SU-DHL-6 (cell line): ENCODE measurements at regions not wholly inside any gene's neighbourhood (a gene's known extent, or its start where the extent isn't known, plus 50 kb on each side); places are given as distances from the start of the nearest gene placed in this dataset.

Source experiments
- H2AFZ ChIP-seq: fragments of 200-600 bp; sonication (generic); 2 replicates; pipeline ENCODE4 v1.6.1; 2014; ENCODE audit warnings: low read depth, mild to moderate bottlenecking, moderate library complexity, mixed read lengths, antibody characterized with exemption, low read length; ENCODE audit not compliant: severe bottlenecking
- H3F3A ChIP-seq: fragments of 200-600 bp; shearing (Covaris generic); 2 replicates; pipeline ENCODE4 v1.6.0; 2016; ENCODE audit warnings: antibody characterized with exemption, mild to moderate bottlenecking; ENCODE audit not compliant: insufficient read depth
- H3K27ac ChIP-seq: fragments of 200-600 bp; sonication (generic); 2 replicates; pipeline ENCODE4 v1.5.1; 2016; ENCODE audit warnings: low read depth, mild to moderate bottlenecking, low read length, moderate library complexity, mixed read lengths
- H3K27me3 ChIP-seq: fragments of 200-600 bp; sonication (generic), shearing (Covaris generic); 2 replicates; pipeline ENCODE4 v1.6.0; 2014; ENCODE audit warnings: mild to moderate bottlenecking, low read length
- H3K36me3 ChIP-seq: fragments of 200-600 bp; sonication (generic); 2 replicates; pipeline ENCODE4 v1.6.1; 2014; ENCODE audit warnings: mild to moderate bottlenecking, low read length, mixed read lengths
- H3K4me2 ChIP-seq: fragments of 300-600, 200-600 bp; shearing (Covaris generic), sonication (generic); 2 replicates; pipeline ENCODE4 v1.6.0; 2014; ENCODE audit warnings: low read length, low read depth, mild to moderate bottlenecking; ENCODE audit not compliant: poor library complexity, severe bottlenecking
- H3K4me3 ChIP-seq: fragments of 200-600 bp; sonication (generic); 2 replicates; pipeline ENCODE4 v1.5.1; 2014; ENCODE audit warnings: antibody characterized with exemption, low read length, mild to moderate bottlenecking, mixed read lengths; ENCODE audit not compliant: insufficient read depth, poor library complexity, severe bottlenecking
- H3K79me2 ChIP-seq: fragments of 200-600 bp; sonication (generic); 2 replicates; pipeline ENCODE4 v1.6.1; 2014; ENCODE audit warnings: mild to moderate bottlenecking, low read length, moderate library complexity; ENCODE audit not compliant: insufficient read depth
- H3K9ac ChIP-seq: fragments of 200-600 bp; sonication (generic); 2 replicates; pipeline ENCODE4 v1.7.0; 2014; ENCODE audit warnings: mild to moderate bottlenecking, low read length
- H3K9me2 ChIP-seq: fragments of 200-600 bp; sonication (generic); replicated peaks from 2 replicates; pipeline ENCODE4 v1.6.1; 2014; ENCODE audit warnings: low read length; ENCODE audit not compliant: insufficient read depth
- H3K9me3 ChIP-seq: fragments of 200-600 bp; sonication (generic); 2 replicates; pipeline ENCODE4 v1.6.1; 2014; ENCODE audit warnings: low read length, mixed read lengths; ENCODE audit not compliant: insufficient read depth
- H4K20me1 ChIP-seq: fragments of 200-600 bp; sonication (generic); 2 replicates; pipeline ENCODE4 v1.6.1; 2014; ENCODE audit warnings: low read depth, mild to moderate bottlenecking, antibody characterized with exemption, low read length, moderate library complexity, mixed read lengths
- CTCF ChIP-seq: fragments of 200-600 bp; sonication (generic); IDR thresholded peaks from one replicate; pipeline ENCODE4 v1.5.1; 2017; ENCODE audit warnings: antibody characterized with exemption, mild to moderate bottlenecking, low read length, moderate library complexity; ENCODE audit not compliant: insufficient read depth, poor library complexity, severe bottlenecking
- EZH2phosphoT487 ChIP-seq: fragments of 200-600 bp; sonication (generic), shearing (Covaris generic); conservative IDR thresholded peaks from 2 replicates; pipeline ENCODE4 v1.6.1; 2018; ENCODE audit warnings: mild to moderate bottlenecking, antibody characterized with exemption, low read length, moderate library complexity, mixed read lengths

DNA sequence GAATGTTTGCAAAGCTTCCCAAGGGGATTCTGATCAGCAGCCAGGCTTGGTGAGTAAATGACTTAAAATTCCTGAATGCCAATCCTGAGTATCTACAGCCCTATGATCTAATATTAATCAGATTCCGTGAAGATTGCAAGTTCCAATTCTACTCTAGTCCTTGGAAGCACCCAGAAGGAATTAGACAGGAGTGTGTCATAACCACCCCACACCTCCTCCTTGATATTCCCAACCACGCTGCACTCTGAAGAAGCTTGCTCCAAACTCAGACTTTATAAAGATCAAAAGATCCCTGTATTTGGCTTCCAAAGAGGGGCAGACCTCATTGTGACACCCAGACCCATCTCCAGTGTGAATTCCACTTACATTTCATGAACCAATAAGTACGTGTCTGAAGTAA is 306.0 kb downstream of the BCL11B start:
- TF ChIP-seq EZH2phosphoT487 (no peak), CTCF (no peak)
- Histone ChIP-seq H3K4me2 (no peak overlapping the region), H3K27me3 (no peaks in the 10 kb centered on the region)

GRCh38 chr14:98966475-98967162 is 305.4 kb downstream of the BCL11B start:
- no peaks in the 10 kb centered on the region for H3F3A ChIP-seq
- TF ChIP-seq CTCF (no peak), EZH2phosphoT487 (no peak)
- H3K4me2 ChIP-seq: no peak overlapping the region
- no peaks in the 10 kb centered on the region for H3K36me3 ChIP-seq
- H3K79me2 ChIP-seq: no peaks in the 10 kb centered on the region
- no peaks in the 10 kb centered on the region for H3K9me2 ChIP-seq
- H3K9me3 ChIP-seq: no peaks in the 10 kb centered on the region
- no peaks in the 10 kb centered on the region for H3K27me3 ChIP-seq
- no peak overlapping the region for H2AFZ ChIP-seq
- H3K27ac ChIP-seq: no peak overlapping the region
- H4K20me1 ChIP-seq: no peaks in the 10 kb centered on the region
- H3K9ac ChIP-seq: no peak overlapping the region
- no peak overlapping the region for H3K4me3 ChIP-seq

More for the DNA sequence above, 306.0 kb downstream of the BCL11B start:
- Histone ChIP-seq H3F3A (no peaks in the 10 kb centered on the region), H3K9me2 (no peaks in the 10 kb centered on the region), H3K36me3 (no peaks in the 10 kb centered on the region), H3K79me2 (no peaks in the 10 kb centered on the region), H3K27ac (no peak overlapping the region), H3K9ac (no peak overlapping the region), H4K20me1 (no peaks in the 10 kb centered on the region), H3K4me3 (no peak overlapping the region), H2AFZ (no peak overlapping the region), H3K9me3 (no peaks in the 10 kb centered on the region)

GRCh38 chr14:98974113-98974512 is 297.9 kb downstream of the BCL11B start:
- no peaks in the 10 kb centered on the region for H3K79me2 ChIP-seq
- no peaks in the 10 kb centered on the region for H3F3A ChIP-seq
- H4K20me1 ChIP-seq: no peaks in the 10 kb centered on the region
- H3K4me3 ChIP-seq: no peak overlapping the region
- no peaks in the 10 kb centered on the region for H3K9me3 ChIP-seq
- no peaks in the 10 kb centered on the region for H3K27me3 ChIP-seq
- no peak overlapping the region for H3K4me2 ChIP-seq
- no peaks in the 10 kb centered on the region for H3K36me3 ChIP-seq
- H3K9me2 ChIP-seq: no peaks in the 10 kb centered on the region
- no peak overlapping the region for H3K27ac ChIP-seq
- no peak overlapping the region for H2AFZ ChIP-seq
- H3K9ac ChIP-seq: no peak overlapping the region
- TF ChIP-seq EZH2phosphoT487 (no peak), CTCF (no peak)
